ENCODE measurements at regions not wholly inside any gene's neighbourhood (a gene's known extent, or its start where the extent isn't known, plus 50 kb on each side); places are given as distances from the start of the nearest gene placed in this dataset.

DNA sequence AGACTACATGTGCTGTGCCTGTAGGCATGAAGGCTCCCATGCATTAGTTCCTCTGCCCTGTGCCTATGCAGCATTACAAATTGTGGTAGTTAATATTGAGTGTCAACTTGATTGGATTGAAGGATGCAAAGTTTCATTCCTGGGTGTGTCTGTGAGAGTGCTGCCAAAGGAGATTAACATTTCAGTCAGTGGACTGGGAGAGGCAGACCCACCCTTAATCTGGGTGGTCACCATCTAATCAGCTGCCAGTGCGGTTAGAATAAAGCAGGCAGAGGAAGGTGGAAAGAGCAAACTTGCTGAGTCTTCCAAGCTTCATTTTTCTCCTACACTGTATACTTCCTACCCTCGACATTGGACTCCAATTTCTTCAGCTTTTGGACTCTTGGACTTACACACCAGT lies 460.2 kb upstream of the SMIM31 start:
- Histone ChIP-seq H3K9me3 (no peaks in the 10 kb centered on the region), H3K27me3 (no peaks in the 10 kb centered on the region), H3K27ac (no peak overlapping the region), H3K36me3 (no peaks in the 10 kb centered on the region), H3K4me1 (no peaks in the 10 kb centered on the region), H3K4me3 (no peak overlapping the region)
- intact Hi-C loops (cut with DNase I): no loop called here
- no peak for DNase-seq
- TF ChIP-seq, protein P1, sequence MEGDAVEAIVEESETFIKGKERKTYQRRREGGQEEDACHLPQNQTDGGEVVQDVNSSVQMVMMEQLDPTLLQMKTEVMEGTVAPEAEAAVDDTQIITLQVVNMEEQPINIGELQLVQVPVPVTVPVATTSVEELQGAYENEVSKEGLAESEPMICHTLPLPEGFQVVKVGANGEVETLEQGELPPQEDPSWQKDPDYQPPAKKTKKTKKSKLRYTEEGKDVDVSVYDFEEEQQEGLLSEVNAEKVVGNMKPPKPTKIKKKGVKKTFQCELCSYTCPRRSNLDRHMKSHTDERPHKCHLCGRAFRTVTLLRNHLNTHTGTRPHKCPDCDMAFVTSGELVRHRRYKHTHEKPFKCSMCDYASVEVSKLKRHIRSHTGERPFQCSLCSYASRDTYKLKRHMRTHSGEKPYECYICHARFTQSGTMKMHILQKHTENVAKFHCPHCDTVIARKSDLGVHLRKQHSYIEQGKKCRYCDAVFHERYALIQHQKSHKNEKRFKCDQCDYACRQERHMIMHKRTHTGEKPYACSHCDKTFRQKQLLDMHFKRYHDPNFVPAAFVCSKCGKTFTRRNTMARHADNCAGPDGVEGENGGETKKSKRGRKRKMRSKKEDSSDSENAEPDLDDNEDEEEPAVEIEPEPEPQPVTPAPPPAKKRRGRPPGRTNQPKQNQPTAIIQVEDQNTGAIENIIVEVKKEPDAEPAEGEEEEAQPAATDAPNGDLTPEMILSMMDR (IDR thresholded peaks at IDR 0.05): no peak
- ATAC-seq: no peak

DNA sequence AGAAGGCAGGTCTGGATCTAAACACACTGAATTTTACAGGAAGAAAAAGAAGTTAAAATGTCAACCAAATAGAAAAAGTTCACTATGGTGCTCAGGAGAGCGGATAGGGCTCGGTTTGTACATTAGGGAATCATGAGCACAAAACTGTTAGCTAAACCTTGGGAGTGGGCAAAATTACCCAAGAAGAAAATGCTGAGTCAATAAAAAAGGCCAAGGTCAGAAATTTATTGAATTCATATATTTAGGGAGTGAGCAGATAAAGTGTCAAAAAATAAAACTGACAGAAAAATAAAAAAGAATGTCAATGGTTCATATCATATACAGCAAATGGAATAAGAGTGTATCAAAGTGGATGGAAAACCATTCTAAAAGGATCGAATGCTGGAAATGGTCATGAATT lies 452.5 kb upstream of the SMIM31 start:
- Histone ChIP-seq H3K27ac (no peak overlapping the region), H3K4me1 (no peaks in the 10 kb centered on the region), H3K27me3 (no peaks in the 10 kb centered on the region), H3K9me3 (no peaks in the 10 kb centered on the region), H3K4me3 (no peak overlapping the region), H3K36me3 (no peaks in the 10 kb centered on the region)
- TF ChIP-seq, protein P1 (IDR thresholded peaks at IDR 0.05): no peak
- intact Hi-C loops (cut with DNase I): no loop called here
- no peak for ATAC-seq
- no peak for DNase-seq

DNA sequence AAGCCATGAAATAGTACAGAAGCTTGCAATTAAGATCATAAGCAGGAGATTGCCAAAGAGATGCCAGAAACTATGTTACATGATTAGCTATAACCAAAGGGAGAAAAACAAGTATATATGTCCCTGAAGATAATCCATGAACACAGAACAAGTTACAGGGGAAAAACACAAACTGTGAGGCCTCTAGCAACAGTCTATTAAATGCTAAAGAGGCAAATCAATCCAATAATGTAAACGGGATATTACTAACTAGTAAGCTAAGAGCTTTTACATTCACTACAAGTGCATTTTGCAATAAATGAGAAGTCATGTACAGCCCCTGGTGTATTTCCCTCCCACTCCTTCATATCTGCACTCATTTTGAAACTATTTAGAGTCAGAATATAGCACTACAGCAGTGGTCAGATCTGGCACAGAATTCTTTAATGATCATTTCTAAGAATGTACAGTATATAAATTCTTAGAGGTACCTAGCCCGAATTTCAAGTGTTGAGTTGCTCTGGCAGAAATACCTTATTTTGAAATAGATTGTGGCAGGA lies 449.8 kb upstream of the SMIM31 start:
- Histone ChIP-seq H3K9me3 (no peaks in the 10 kb centered on the region), H3K4me3 (no peak overlapping the region), H3K36me3 (no peaks in the 10 kb centered on the region), H3K4me1 (no peaks in the 10 kb centered on the region), H3K27me3 (no peaks in the 10 kb centered on the region), H3K27ac (no peak overlapping the region)
- TF ChIP-seq, protein P1 (IDR thresholded peaks at IDR 0.05): no peak
- DNase-seq (no peak), ATAC-seq (no peak)
- intact Hi-C loops (cut with DNase I): no loop called here

DNA sequence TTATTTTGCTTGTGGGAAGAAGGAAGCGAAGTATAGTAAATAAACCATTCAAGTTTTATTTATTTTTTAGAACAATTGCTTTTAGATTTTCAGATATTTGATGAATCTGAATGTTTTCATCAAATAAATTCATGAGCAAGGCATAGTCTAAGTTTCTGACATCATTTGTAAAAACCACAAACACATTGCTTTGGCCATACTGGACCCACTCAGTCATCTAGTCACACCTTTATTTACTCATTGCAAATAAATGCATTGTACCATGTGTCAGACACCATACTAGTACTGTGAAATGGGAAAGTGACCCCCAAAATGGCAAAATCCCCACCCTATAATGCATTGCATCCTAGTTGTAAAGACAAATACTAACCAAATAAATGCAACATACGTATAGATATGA lies 449.1 kb upstream of the SMIM31 start:
- TF ChIP-seq, protein P1 (IDR thresholded peaks at IDR 0.05): no peak
- Histone ChIP-seq H3K9me3 (no peaks in the 10 kb centered on the region), H3K36me3 (no peaks in the 10 kb centered on the region), H3K4me1 (no peaks in the 10 kb centered on the region), H3K27me3 (no peaks in the 10 kb centered on the region), H3K4me3 (no peak overlapping the region), H3K27ac (no peak overlapping the region)
- intact Hi-C loops (cut with DNase I): no loop called here
- DNase-seq (no peak), ATAC-seq (no peak)

DNA sequence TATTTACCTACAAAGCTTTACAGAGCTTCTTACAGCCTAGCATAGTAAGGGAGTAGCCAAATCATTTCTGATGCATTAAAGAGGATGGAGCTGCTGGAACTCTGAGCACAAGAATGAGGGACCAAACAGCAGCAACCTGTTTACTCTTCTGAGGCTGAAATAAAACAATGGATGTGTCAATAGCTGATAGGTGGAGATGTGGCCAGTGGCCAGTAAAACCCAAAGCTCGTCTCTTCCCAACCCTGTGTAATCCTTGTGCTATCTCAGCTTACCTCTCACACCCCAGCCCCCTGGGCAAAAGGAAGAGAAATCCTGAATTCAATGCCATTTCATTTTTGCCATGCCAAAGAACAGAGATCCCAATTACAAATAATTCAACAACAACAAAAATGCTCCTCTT lies 446.7 kb upstream of the SMIM31 start:
- TF ChIP-seq, protein P1 (IDR thresholded peaks at IDR 0.05): no peak
- no peak overlapping the region for H3K4me3 ChIP-seq
- intact Hi-C loops (cut with DNase I): no loop called here
- ATAC-seq (no peak), DNase-seq (no peak)
- no peaks in the 10 kb centered on the region for H3K9me3 ChIP-seq
- H3K4me1 ChIP-seq: no peaks in the 10 kb centered on the region
- no peaks in the 10 kb centered on the region for H3K27me3 ChIP-seq
- no peaks in the 10 kb centered on the region for H3K36me3 ChIP-seq
- no peak overlapping the region for H3K27ac ChIP-seq

DNA sequence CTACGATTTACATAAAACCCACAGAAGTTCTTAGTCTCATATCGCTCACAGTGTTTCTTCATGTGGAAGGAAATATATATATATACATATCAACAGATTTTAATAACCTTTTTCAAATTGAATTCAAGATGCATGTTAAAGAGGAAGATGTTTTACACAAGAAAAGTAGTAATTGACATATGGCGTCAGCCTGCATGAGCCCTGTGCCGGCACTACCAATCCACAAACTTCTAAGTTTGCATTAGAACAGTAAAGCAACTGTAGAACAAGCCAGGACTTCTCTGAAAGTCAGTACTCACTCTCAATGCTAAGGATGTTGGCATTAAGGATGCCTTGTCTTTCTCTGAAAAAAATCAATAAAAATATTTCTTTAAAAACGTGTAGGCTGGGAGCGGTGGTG lies 441.3 kb upstream of the SMIM31 start:
- Histone ChIP-seq H3K4me3 (no peak overlapping the region), H3K4me1 (no peaks in the 10 kb centered on the region), H3K36me3 (no peaks in the 10 kb centered on the region), H3K27ac (no peak overlapping the region), H3K9me3 (no peaks in the 10 kb centered on the region), H3K27me3 (no peaks in the 10 kb centered on the region)
- DNase-seq: no peak
- TF ChIP-seq, protein P1 (IDR thresholded peaks at IDR 0.05): no peak
- no peak for ATAC-seq
- intact Hi-C loops (cut with DNase I): no loop called here

All from upper lobe of right lung (tissue), 1 donor.